Hepatocyte (in vitro differentiated cells): ENCODE measurements at regions not wholly inside any gene's neighbourhood (a gene's known extent, or its start where the extent isn't known, plus 50 kb on each side); places are given as distances from the start of the nearest gene placed in this dataset.

Experiments
- DNase-seq: peaks from one replicate; pipeline ENCODE4 v3.0.0-alpha.2; 2016; ENCODE audit warnings: low spot score
- H2AFZ ChIP-seq: fragments of 200-600 bp; sonication (generic); 2 replicates; pipeline ENCODE4 v1.6.0; 2016; ENCODE audit warnings: antibody characterized with exemption, mild to moderate bottlenecking
- H3K27ac ChIP-seq: fragments of 200-600 bp; sonication (generic); 2 replicates; pipeline ENCODE4 v1.5.1; 2016; ENCODE audit warnings: mild to moderate bottlenecking
- H3K27me3 ChIP-seq: fragments of 200-600 bp; sonication (generic); 2 replicates; pipeline ENCODE4 v1.6.1; 2016
- H3K36me3 ChIP-seq: fragments of 200-600 bp; sonication (generic); replicated peaks from 2 replicates; pipeline ENCODE4 v1.5.1; 2016; ENCODE audit warnings: low read depth; ENCODE audit not compliant: insufficient read depth
- H3K4me1 ChIP-seq: fragments of 200-600 bp; sonication (generic); 2 replicates; pipeline ENCODE4 v1.5.1; 2016; ENCODE audit warnings: mild to moderate bottlenecking, moderate library complexity; ENCODE audit not compliant: insufficient read depth
- H3K4me2 ChIP-seq: fragments of 200-600 bp; sonication (generic); 2 replicates; pipeline ENCODE4 v1.6.0; 2016
- H3K4me3 ChIP-seq: fragments of 200-600 bp; sonication (generic); 2 replicates; pipeline ENCODE4 v1.5.1; 2016; ENCODE audit warnings: mild to moderate bottlenecking
- H3K79me2 ChIP-seq: fragments of 200-600 bp; sonication (generic); 2 replicates; pipeline ENCODE4 v1.6.0; 2017; ENCODE audit warnings: mild to moderate bottlenecking
- H3K9me2 ChIP-seq: fragments of 200-600 bp; sonication (generic); replicated peaks from 2 replicates; pipeline ENCODE4 v1.6.0; 2017; ENCODE audit warnings: mild to moderate bottlenecking; ENCODE audit not compliant: insufficient read depth
- H3K9me3 ChIP-seq: fragments of 200-600 bp; sonication (generic); 2 replicates; pipeline ENCODE4 v1.5.1; 2016; ENCODE audit warnings: low read depth, mild to moderate bottlenecking
- H4K20me1 ChIP-seq: fragments of 200-600 bp; sonication (generic); 2 replicates; pipeline ENCODE4 v1.6.0; 2016; ENCODE audit warnings: mild to moderate bottlenecking; ENCODE audit not compliant: insufficient read depth, poor library complexity, severe bottlenecking
- EZH2 ChIP-seq: fragments of 200-600 bp; sonication (generic); IDR thresholded peaks from 2 replicates; pipeline ENCODE4 v1.6.1; 2016; ENCODE audit warnings: antibody characterized with exemption, mild to moderate bottlenecking, borderline replicate concordance
- EZH2phosphoT487 ChIP-seq: fragments of 200-600 bp; sonication (generic); IDR thresholded peaks from one replicate; pipeline ENCODE4 v1.6.1; 2018; ENCODE audit warnings: antibody characterized with exemption, mild to moderate bottlenecking, low read depth, moderate library complexity; ENCODE audit not compliant: unreplicated experiment, severe bottlenecking
- WGBS: methylation state at CpG from one replicate; pipeline ENCODE4 v1.1.6; 2016; ENCODE audit warnings: low lambda C conversion rate; ENCODE audit errors: missing lambda C conversion rate; 5-methylcytosine and 5-hydroxymethylcytosine counted together
- TF ChIP-seq, protein P1 (sequence below): fragments of 200-600 bp; sonication (generic); IDR thresholded peaks from 2 replicates; pipeline ENCODE4 v1.5.1; 2016; ENCODE audit warnings: antibody characterized with exemption, mild to moderate bottlenecking; ENCODE audit not compliant: poor library complexity

DNA sequence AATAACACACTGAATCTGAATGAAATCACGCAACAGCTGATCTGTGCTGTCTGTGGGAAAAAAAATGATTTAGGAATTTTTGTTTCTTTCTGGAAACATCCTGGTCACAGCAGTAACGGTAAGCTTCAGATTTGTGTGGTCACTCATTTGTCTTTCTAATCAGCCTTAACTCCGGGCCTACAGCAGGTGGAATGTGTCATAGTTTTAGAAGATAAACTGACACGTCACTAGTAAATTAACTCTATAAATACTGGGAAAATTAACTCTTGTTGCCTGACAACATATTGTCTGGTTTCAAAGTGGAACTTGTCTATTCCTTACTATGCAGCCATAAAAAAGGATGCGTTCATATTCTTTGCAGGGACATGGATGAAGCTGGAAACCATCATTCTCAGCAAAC, 58.1 kb upstream of the NCK2 start:
- Histone ChIP-seq H3K9me3 (no peaks in the 10 kb centered on the region), H3K36me3 (no peaks in the 10 kb centered on the region), H3K9me2 (no peaks in the 10 kb centered on the region), H3K27me3 (no peaks in the 10 kb centered on the region), H3K4me2 (no peak overlapping the region), H3K4me3 (no peak overlapping the region), H3K27ac (no peak overlapping the region), H4K20me1 (no peaks in the 10 kb centered on the region), H3K79me2 (no peaks in the 10 kb centered on the region), H3K4me1 (no peaks in the 10 kb centered on the region), H2AFZ (no peak overlapping the region)
- no peak for DNase-seq
- 54% methylated on average over 5 of the region's 5 CpGs for WGBS
- TF ChIP-seq, protein P1, sequence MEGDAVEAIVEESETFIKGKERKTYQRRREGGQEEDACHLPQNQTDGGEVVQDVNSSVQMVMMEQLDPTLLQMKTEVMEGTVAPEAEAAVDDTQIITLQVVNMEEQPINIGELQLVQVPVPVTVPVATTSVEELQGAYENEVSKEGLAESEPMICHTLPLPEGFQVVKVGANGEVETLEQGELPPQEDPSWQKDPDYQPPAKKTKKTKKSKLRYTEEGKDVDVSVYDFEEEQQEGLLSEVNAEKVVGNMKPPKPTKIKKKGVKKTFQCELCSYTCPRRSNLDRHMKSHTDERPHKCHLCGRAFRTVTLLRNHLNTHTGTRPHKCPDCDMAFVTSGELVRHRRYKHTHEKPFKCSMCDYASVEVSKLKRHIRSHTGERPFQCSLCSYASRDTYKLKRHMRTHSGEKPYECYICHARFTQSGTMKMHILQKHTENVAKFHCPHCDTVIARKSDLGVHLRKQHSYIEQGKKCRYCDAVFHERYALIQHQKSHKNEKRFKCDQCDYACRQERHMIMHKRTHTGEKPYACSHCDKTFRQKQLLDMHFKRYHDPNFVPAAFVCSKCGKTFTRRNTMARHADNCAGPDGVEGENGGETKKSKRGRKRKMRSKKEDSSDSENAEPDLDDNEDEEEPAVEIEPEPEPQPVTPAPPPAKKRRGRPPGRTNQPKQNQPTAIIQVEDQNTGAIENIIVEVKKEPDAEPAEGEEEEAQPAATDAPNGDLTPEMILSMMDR = no peak
- TF ChIP-seq EZH2phosphoT487 (no peak), EZH2 (no peak)

DNA sequence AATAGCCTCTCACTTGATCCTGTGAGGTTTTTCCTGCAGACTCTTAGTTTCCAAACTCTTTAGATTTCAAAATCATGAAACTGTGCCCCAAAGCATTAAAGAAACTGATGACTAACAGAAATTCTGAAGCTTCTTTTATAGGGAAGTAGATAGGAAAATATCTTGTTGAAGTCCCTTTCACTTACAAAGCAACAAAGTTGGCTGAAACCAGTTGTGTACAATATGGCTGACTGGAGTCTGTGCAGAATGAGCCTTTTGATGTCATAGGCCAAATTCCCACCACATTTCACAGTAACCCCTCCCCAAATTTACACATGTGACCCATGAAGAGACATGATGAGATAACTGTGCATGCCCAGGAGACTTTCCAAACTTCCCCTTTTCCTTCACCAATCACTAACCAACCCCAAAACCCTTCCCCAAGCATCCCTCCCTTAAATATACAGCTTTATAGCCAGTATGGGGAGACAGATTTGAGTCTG, 61.7 kb upstream of the NCK2 start:
- peak overlapping the region; percentile 33 for H3K27ac ChIP-seq
- H3K9me3 ChIP-seq = no peaks in the 10 kb centered on the region
- H3K36me3 ChIP-seq = no peaks in the 10 kb centered on the region
- no peaks in the 10 kb centered on the region for H3K4me1 ChIP-seq
- H3K4me2 ChIP-seq = peak overlapping the region; percentile 22
- H3K79me2 ChIP-seq = no peaks in the 10 kb centered on the region
- H2AFZ ChIP-seq = no peak overlapping the region
- no peaks in the 10 kb centered on the region for H3K27me3 ChIP-seq
- no peak overlapping the region for H3K4me3 ChIP-seq
- H4K20me1 ChIP-seq = no peaks in the 10 kb centered on the region
- DNase-seq = no peak
- H3K9me2 ChIP-seq = no peaks in the 10 kb centered on the region
- no peak for TF ChIP-seq EZH2phosphoT487
- TF ChIP-seq EZH2 = no peak
- TF ChIP-seq, protein P1 = no peak

DNA sequence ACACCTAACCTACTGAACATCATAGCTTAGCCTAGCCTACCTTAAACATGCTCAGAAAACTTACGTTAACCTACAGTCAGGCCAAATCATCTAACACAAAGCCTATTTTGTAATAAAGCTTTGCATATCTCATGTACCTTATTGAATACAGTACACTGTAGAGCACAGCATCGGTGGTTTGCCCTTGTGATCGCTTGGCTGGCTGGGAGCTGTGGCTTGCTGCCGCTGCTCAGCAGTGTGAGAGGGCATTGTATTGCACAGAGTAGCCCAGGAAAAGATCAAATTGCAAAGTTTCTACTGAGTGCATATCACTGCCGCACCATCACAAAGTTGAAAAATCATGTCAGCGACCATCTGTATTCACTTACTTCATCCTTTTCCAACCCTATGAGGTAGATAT, 62.3 kb upstream of the NCK2 start:
- Histone ChIP-seq H3K27me3 (no peaks in the 10 kb centered on the region), H3K4me1 (no peaks in the 10 kb centered on the region), H4K20me1 (no peaks in the 10 kb centered on the region), H3K27ac (peak overlapping the region; percentile 33), H2AFZ (no peak overlapping the region), H3K9me2 (no peaks in the 10 kb centered on the region), H3K4me2 (peak overlapping the region; percentile 22), H3K9me3 (no peaks in the 10 kb centered on the region), H3K4me3 (no peak overlapping the region), H3K79me2 (no peaks in the 10 kb centered on the region), H3K36me3 (no peaks in the 10 kb centered on the region)
- WGBS = 85% methylated on average over 6 of the region's 6 CpGs
- no peak for DNase-seq
- TF ChIP-seq EZH2 = no peak
- TF ChIP-seq, protein P1 = no peak
- no peak for TF ChIP-seq EZH2phosphoT487

DNA sequence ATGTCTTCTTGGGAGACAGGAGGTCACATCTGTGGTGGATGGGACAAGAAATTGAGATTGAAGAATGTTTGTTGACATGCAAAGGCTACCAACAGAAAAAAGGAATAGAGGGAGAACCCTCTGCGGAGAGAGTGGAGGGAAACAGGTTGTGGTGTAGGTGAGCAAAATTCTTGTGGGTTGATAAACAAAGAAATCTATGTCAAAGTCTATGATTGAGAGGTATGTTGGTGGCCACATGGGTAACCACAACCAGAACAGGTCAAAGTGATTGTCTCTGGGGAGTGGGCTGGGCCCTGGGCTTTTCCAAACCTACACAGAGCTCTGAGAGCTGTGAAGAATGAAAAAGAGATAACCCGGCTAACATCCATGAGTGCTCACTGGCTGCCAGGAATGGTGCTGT, 62.8 kb upstream of the NCK2 start:
- 96% methylated on average over 2 of the region's 2 CpGs for WGBS
- Histone ChIP-seq H2AFZ (no peak overlapping the region), H4K20me1 (no peaks in the 10 kb centered on the region), H3K4me1 (no peaks in the 10 kb centered on the region), H3K4me2 (no peak overlapping the region), H3K4me3 (no peak overlapping the region), H3K27me3 (no peaks in the 10 kb centered on the region), H3K79me2 (no peaks in the 10 kb centered on the region), H3K27ac (no peak overlapping the region), H3K9me2 (no peaks in the 10 kb centered on the region), H3K9me3 (no peaks in the 10 kb centered on the region), H3K36me3 (no peaks in the 10 kb centered on the region)
- DNase-seq = no peak
- TF ChIP-seq EZH2phosphoT487 = no peak
- TF ChIP-seq, protein P1 = no peak
- TF ChIP-seq EZH2 = no peak
